SK-N-SH treated with all-trans-retinoic acid at 6 μM for 48 hours (cell line): ENCODE measurements at regions not wholly inside any gene's neighbourhood (a gene's known extent, or its start where the extent isn't known, plus 50 kb on each side); places are given as distances from the start of the nearest gene placed in this dataset.

Experiments used
- ZNF565 ChIP-seq: fragments of 450-650 bp; formaldehyde crosslinking; conservative IDR thresholded peaks from 2 replicates; pipeline ENCODE4 v1.5.0; 2020; ENCODE audit warnings: low read depth, mild to moderate bottlenecking, moderate library complexity
- TF ChIP-seq, protein P1 (sequence below): fragments of 250-450 bp; sonication (Bioruptor Pico); IDR thresholded peaks from 2 replicates; pipeline ENCODE4 v1.8.0; 2021; ENCODE audit warnings: low read depth, mild to moderate bottlenecking, moderate library complexity, borderline replicate concordance

DNA sequence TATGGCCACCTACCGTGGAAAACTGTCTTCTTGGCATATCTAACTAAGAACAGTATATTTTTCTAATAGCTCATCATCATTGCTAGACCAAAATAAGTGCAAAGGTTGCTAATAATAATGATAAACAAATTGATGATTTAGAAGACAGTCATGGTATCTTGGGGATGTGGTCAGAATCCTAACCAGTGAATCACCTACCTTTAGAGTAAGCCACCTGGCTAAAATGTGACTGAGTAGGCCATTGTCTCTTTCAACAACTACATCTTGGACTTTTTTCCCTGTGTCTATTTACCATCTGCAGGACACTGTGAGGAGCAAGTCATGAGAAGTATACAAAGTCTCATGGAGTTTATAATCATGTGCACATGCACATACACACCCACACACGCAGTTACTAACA, 273.5 kb upstream of the SEMA6D start:
- TF ChIP-seq ZNF565 (CRISPR knock-in tag) = no peak
- TF ChIP-seq, protein P1, sequence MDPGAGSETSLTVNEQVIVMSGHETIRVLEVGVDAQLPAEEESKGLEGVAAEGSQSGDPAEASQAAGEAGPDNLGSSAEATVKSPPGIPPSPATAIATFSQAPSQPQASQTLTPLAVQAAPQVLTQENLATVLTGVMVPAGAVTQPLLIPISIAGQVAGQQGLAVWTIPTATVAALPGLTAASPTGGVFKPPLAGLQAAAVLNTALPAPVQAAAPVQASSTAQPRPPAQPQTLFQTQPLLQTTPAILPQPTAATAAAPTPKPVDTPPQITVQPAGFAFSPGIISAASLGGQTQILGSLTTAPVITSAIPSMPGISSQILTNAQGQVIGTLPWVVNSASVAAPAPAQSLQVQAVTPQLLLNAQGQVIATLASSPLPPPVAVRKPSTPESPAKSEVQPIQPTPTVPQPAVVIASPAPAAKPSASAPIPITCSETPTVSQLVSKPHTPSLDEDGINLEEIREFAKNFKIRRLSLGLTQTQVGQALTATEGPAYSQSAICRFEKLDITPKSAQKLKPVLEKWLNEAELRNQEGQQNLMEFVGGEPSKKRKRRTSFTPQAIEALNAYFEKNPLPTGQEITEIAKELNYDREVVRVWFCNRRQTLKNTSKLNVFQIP = no peak
